HUES48 (cell line): ENCODE measurements at regions not wholly inside any gene's neighbourhood (a gene's known extent, or its start where the extent isn't known, plus 50 kb on each side); places are given as distances from the start of the nearest gene placed in this dataset.

Source experiments
- H3K27ac ChIP-seq: one replicate; pipeline ENCODE4 v1.7.0; 2013; ENCODE audit warnings: low read depth, low read length, inconsistent platforms
- H3K27me3 ChIP-seq: 2 replicates; pipeline ENCODE4 v1.6.1; 2013; ENCODE audit warnings: mild to moderate bottlenecking, low read length; ENCODE audit not compliant: control insufficient read depth, insufficient read depth
- H3K36me3 ChIP-seq: 2 replicates; pipeline ENCODE4 v1.6.1; 2013; ENCODE audit warnings: low read length; ENCODE audit not compliant: control insufficient read depth, insufficient read depth
- H3K4me1 ChIP-seq: 2 replicates; pipeline ENCODE4 v1.6.1; 2013; ENCODE audit warnings: mild to moderate bottlenecking, low read length; ENCODE audit not compliant: control insufficient read depth, insufficient read depth
- H3K4me3 ChIP-seq: 2 replicates; pipeline ENCODE4 v1.5.1; 2013; ENCODE audit warnings: mild to moderate bottlenecking, low read depth, low read length
- H3K9ac ChIP-seq: 2 replicates; pipeline ENCODE4 v1.6.1; 2013; ENCODE audit warnings: mild to moderate bottlenecking, low read depth, low read length, moderate library complexity
- H3K9me3 ChIP-seq: 2 replicates; pipeline ENCODE4 v1.6.1; 2013; ENCODE audit warnings: low read length; ENCODE audit not compliant: control insufficient read depth, insufficient read depth

GRCh38 chr6:3984494-3984893 lies 94.4 kb downstream of the FAM217A start:
- no peaks in the 10 kb centered on the region for H3K36me3 ChIP-seq
- no peaks in the 10 kb centered on the region for H3K27me3 ChIP-seq
- H3K27ac ChIP-seq = no peak overlapping the region
- no peaks in the 10 kb centered on the region for H3K9me3 ChIP-seq
- H3K4me1 ChIP-seq = peaks cover 24% of the 10 kb centered on the region
- no peak overlapping the region for H3K9ac ChIP-seq
- H3K4me3 ChIP-seq = no peak overlapping the region

- no peak overlapping the region for H3K27ac ChIP-seq
- H3K36me3 ChIP-seq = no peaks in the 10 kb centered on the region
- no peak overlapping the region for H3K9ac ChIP-seq
- no peaks in the 10 kb centered on the region for H3K27me3 ChIP-seq
- no peaks in the 10 kb centered on the region for H3K9me3 ChIP-seq
- peaks cover 27% of the 10 kb centered on the region for H3K4me1 ChIP-seq
- no peak overlapping the region for H3K4me3 ChIP-seq
Measured at GRCh38 chr6:3986241-3986640, 92.7 kb downstream of the FAM217A start.

GRCh38 chr6:3987053-3987452 lies 91.9 kb downstream of the FAM217A start:
- Histone ChIP-seq H3K27ac (peak overlapping the region; percentile 13), H3K4me3 (no peak overlapping the region), H3K27me3 (no peaks in the 10 kb centered on the region), H3K9ac (no peak overlapping the region), H3K4me1 (peaks cover 29% of the 10 kb centered on the region), H3K9me3 (no peaks in the 10 kb centered on the region), H3K36me3 (no peaks in the 10 kb centered on the region)

GRCh38 chr6:3987576-3987975 lies 91.4 kb downstream of the FAM217A start:
- Histone ChIP-seq H3K4me1 (peaks cover 29% of the 10 kb centered on the region), H3K27me3 (no peaks in the 10 kb centered on the region), H3K9me3 (no peaks in the 10 kb centered on the region), H3K4me3 (no peak overlapping the region), H3K27ac (no peak overlapping the region), H3K36me3 (no peaks in the 10 kb centered on the region), H3K9ac (no peak overlapping the region)

GRCh38 chr6:3990692-3991491 lies 88.0 kb downstream of the FAM217A start:
- no peaks in the 10 kb centered on the region for H3K9me3 ChIP-seq
- no peak overlapping the region for H3K4me3 ChIP-seq
- H3K27me3 ChIP-seq = no peaks in the 10 kb centered on the region
- no peak overlapping the region for H3K27ac ChIP-seq
- no peak overlapping the region for H3K9ac ChIP-seq
- peaks cover 19% of the 10 kb centered on the region for H3K4me1 ChIP-seq
- no peaks in the 10 kb centered on the region for H3K36me3 ChIP-seq

GRCh38 chr6:3991941-3992340 lies 87.0 kb downstream of the FAM217A start:
- Histone ChIP-seq H3K4me1 (peaks cover 19% of the 10 kb centered on the region), H3K4me3 (no peak overlapping the region), H3K9me3 (no peaks in the 10 kb centered on the region), H3K27me3 (no peaks in the 10 kb centered on the region), H3K27ac (no peak overlapping the region), H3K9ac (no peak overlapping the region), H3K36me3 (no peaks in the 10 kb centered on the region)

- Histone ChIP-seq H3K4me3 (no peak overlapping the region), H3K27ac (no peak overlapping the region), H3K36me3 (no peaks in the 10 kb centered on the region), H3K9me3 (no peaks in the 10 kb centered on the region), H3K9ac (no peak overlapping the region), H3K4me1 (peaks cover 25% of the 10 kb centered on the region), H3K27me3 (no peaks in the 10 kb centered on the region)
Measured at GRCh38 chr6:3996349-3996748, 82.6 kb downstream of the FAM217A start.

GRCh38 chr6:3997177-3997770 lies 81.7 kb downstream of the FAM217A start:
- Histone ChIP-seq H3K36me3 (no peaks in the 10 kb centered on the region), H3K9me3 (no peaks in the 10 kb centered on the region), H3K4me1 (peaks cover 24% of the 10 kb centered on the region), H3K27me3 (no peaks in the 10 kb centered on the region), H3K4me3 (no peak overlapping the region), H3K9ac (no peak overlapping the region), H3K27ac (peak overlapping the region; percentile 39)

- peaks cover 24% of the 10 kb centered on the region for H3K4me1 ChIP-seq
- no peak overlapping the region for H3K4me3 ChIP-seq
- no peak overlapping the region for H3K9ac ChIP-seq
- no peaks in the 10 kb centered on the region for H3K27me3 ChIP-seq
- no peak overlapping the region for H3K27ac ChIP-seq
- H3K9me3 ChIP-seq = no peaks in the 10 kb centered on the region
- H3K36me3 ChIP-seq = peaks cover 7% of the 10 kb centered on the region
Measured at GRCh38 chr6:3999800-4000661, 78.9 kb downstream of the FAM217A start.

GRCh38 chr6:4004249-4004648 lies 74.7 kb downstream of the FAM217A start:
- H3K4me1 ChIP-seq = peaks cover 4% of the 10 kb centered on the region; the same call in 1 of the 2 replicates
- H3K9ac ChIP-seq = no peak overlapping the region
- no peak overlapping the region for H3K4me3 ChIP-seq
- peaks cover 8% of the 10 kb centered on the region for H3K36me3 ChIP-seq
- no peaks in the 10 kb centered on the region for H3K27me3 ChIP-seq
- H3K9me3 ChIP-seq = no peaks in the 10 kb centered on the region
- H3K27ac ChIP-seq = no peak overlapping the region
